Activated gamma-delta T cell (primary cell): ENCODE measurements at regions not wholly inside any gene's neighbourhood (a gene's known extent, or its start where the extent isn't known, plus 50 kb on each side); places are given as distances from the start of the nearest gene placed in this dataset.
"Not testable (repeated sequence)": the region's sequence is repeated elsewhere in the genome, so short reads cannot be mapped to it uniquely, and the experiment has no call there.

Experiments used
- DNase-seq: peaks from one replicate; lab custom pipeline; 2025; lab: John Stamatoyannopoulos, UW

DNA sequence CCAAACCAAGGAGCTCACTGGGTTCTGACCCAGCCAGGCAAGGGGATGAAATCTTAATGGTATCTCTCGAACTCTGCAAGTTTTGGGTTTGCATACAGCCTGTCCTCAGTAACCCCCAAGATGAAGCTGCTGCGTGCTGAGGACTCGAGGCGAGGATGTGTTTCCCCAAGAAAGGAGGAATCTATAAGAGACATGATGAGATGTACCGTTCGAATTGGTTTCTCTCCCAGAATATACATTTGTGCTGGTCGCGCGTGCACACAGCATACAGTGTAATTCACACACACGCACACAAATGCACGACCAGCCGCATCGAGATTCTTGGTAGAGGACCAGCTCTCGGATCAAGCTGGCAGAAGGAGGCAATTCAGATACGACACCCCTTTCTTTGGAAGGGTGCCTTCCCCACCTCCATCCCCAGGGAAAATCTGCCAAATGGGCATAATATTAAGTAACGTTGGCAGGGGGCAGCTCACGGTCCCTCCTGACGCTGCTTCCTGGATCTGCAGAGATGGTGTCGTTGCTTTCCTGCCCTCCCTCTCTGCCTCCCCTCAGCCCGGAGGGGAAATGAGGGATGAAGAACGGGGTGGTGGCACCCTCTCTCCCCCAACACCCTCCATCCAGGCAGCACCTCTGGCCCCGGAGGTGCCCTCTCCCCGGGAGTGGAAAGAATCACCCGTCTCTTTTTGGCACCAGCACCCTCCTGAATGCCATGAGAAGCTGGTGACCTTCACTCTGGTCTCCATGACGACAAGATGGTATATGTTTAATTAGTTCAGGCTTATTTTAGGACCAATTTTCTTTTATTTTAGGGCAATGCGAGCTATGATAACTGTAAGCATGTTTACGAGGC is 310.2 kb downstream of the ZNF536 start:
- no peak for DNase-seq

DNA sequence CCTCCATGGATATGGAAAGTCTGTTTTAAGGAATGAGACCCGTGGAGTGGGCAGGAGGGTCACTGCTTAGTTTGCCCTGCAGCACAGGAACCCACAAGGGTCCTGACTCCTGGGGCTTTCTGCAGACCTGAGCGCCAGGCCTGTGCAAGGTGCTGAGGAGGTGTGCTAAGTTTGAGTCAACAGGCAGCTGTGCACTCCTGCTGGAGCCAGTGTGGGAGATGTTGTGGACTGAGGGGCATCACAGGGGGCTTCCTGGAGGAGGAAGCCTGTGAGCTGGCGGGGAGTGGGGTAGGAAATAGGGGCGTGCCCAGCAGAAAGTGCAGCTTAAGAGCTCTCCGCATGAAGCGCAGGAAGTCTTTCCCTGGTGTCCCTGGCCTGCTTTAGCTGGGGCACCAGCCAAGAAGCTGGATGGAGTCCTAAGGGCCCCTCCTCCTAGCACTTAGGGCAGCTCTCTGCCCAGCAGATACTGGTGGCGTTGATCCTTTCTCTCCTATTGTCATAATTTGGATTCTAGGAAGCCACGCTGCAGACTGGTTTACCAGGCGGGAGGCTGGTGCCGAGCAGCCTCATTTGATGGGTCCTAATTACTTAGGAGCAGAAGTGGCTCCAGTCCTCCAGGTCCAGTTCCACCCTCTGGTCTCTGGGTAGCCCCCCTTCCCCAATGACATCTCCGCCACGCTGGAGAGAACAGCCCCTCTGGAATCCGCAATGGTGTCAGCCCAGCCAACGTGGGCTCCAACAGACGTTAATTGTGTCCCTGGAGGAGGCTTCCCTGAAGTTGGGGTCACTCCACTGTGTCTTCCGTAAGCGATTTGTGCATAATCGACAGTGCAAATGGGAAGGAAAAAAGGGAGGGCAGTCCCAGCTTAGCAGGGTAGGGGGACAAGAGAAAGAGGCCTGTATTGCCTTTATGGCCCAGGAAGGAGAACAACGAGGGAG is 309.2 kb downstream of the ZNF536 start:
- DNase-seq: no peak

DNA sequence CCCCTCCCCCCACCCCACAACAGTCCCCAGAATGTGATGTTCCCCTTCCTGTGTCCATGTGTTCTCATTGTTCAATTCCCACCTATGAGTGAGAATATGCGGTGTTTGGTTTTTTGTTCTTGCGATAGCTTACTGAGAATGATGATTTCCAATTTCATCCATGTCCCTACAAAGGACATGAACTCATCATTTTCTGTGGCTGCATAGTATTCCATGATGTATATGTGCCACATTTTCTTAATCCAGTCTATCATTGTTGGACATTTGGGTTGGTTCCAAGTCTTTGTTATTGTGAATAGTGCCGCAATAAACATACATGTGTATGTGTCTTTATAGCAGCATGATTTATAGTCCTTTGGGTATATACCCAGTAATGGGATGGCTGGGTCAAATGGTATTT is 308.2 kb downstream of the ZNF536 start:
- DNase-seq: not testable (repeated sequence)

DNA sequence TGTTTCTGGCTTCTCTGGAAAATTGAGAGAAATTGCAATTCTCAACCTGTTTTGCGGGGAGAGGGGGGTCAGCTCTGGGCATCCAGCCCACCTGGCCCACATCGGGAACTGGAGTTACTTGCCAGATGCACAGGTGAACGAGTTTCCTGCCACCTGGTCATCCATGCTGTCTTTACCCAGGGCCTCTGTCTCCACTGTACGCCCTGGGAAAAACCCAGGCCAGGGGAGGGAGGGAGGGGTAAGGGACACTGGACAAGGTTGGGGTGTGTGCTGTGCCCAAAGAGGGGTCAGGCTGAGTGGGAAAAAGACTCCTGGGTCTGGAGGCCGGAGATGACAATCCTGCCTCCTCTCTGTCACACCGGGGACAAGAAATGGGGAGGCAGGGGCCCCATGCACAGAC is 307.6 kb downstream of the ZNF536 start:
- no peak for DNase-seq

DNA sequence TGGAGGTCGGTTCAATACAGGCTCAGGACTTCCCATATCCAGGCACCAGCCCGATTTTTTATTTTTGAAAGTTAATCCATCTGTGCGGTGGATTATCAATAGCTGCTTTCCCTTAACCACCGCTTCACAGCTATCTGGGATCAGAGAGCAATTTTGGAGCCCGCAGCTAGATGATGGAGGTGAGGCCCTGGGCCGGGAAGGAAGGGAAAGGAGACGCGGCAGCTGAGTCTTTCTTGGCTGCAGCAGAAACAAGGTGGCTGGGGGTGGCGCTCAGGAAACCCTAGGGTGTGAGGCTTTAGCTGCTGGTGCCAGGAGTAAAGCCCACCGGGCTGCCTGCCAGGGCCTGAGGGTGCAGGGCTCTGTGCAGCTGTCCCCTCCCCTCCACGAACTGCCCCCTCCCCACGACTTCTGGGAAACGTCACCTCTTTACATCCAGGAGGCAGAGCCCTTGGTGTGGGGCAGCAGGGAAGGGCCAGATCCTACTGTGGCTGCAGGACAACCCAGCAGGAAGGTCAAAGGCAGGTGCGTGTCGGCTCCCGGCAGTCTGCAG is 307.0 kb downstream of the ZNF536 start:
- no peak for DNase-seq

DNA sequence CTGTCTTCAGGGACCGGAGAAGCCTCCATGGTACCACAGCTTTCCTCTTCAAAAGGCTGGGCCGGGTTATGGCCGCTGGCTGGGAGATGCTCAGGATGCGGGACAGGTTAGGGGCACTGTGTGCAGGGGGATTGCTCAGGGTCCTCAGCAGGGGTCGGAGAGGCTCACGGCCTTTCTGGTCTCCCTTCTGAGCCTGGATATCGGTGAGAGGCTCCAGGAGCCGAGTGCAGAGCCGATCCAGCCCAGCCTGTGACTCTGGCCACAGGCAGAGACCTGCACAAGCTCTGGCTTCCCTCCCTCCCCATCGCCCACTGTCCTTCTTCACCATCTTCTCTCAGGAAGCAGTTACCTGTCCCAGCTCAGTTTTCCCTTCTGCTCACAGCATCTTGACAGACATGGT is 306.0 kb downstream of the ZNF536 start:
- no peak for DNase-seq

DNA sequence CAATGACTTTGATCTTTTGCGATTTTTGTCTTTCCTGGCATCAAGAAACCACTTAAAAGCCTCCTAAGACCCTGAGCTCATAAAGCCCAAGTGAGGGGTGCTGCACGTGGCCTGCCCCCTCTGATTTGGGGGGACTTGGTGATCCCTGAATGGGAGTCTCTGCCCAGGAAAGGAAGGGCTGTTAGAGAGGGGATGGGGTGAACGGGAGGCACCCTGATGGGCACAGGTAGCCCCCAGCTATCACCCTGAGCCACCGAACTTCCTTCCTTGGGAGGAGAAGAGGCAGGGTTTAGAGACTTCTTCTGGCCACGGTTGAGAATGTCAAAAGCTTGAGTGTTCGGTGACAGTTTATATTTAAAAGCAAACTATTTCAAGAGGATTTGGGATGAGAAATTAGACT is 305.5 kb downstream of the ZNF536 start:
- DNase-seq: no peak

DNA sequence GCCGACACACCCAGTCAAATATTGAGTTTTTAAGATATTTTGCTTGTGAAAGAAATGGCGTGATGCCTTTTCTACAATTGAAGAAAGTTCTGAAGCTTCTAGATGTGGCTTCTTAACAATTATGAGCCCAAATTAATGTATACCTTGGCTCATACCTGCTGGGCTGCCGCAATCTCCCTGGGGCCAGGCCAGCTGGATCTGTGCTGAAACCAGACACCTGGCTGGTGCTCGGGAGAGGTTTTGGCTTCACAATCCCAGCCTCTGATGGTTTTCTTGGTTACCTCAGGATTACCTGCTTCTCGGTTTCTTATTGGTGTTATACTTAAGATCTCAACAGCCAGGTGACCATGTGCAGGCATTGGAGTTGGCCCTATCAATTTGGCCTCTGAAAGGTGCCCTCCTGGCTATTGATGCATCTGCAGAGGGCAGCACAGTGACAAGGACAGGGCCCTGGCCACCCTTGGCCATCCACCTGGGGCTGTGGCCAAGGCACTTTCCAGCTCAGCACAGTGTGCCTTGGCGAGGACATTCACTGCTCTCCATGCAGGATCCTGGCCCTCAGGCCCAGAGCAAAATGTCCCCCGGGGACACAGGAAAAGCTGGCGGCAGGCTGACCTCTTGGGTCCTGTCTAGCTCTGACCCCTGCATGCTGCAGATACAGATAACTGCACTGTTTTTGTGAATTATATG is 305.0 kb downstream of the ZNF536 start:
- DNase-seq: no peak

DNA sequence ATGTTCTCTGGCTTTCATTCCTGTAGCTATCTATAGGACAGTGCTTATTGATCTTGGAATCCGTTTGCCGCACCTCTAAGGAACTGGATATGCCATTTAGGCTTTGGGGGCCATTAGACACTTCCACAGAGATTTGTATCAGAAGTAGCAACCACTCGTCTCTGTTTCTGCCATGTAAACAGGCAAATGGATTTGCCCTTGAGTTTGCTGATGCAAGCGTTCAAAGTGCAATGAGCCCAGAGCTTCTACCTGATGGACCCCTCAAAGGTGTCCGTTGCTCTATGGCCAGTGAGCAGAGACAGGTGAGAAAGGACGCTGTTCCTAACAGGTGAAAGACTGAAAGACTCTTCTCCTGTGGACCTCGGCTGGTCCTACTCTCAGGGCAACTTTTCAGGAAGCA is 302.9 kb downstream of the ZNF536 start:
- no peak for DNase-seq

DNA sequence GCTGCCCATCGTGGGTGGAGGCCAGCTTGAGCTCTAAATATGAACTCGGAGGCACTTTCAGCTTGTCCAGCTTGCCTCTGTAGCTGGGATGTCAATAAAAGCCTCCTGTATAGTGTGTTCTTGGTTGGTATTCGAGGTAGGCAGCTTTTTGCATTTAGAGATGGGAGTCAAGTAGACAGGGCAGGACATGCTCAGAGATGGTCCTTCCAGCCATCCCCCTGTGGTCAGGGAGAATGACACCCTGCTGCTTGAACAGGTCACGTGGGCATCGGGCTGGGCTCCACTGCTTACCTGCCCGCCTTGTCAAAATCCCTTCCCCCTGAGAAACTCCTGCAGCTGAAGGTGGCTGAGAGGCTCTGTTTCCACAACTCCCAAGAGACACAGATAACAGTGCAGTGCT is 302.5 kb downstream of the ZNF536 start:
- no peak for DNase-seq

DNA sequence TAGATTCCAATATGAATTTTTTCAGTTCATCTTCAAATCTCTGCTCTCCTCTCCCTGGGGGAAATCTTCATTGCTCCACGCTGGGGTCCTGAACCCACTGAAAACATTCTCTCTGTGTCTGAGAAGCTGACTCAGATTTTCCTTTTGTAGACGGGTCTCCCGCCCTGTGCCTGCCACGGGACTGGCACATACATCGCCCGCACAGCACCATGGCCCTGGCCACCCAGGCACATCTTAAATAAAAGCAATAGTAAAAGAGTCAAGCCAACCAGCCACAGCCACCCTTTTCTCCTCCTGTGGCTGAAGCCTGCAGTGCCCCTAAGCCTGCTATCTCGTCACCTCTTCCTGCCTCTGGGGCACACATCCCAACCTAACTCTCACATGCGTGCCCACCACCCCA is 301.2 kb downstream of the ZNF536 start:
- DNase-seq: no peak

DNA sequence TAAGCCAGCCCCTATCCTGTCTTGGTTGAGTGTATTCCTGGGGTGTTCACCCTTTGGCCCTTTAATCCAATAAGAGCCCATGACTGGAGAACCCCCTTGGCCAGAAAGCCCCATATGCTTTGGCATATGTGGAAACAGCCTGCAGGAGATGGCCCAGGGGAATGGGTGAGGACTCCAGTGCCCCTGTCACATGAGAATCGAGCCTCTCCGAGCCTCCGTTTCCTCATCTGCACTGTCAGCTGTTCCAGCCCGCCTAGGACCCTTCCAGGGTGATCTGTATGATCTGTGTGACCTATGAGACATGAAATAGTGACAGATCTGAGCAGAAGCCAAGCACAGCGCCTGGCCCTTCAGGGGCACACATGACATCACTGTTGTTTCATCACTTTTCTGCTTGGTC is 300.7 kb downstream of the ZNF536 start:
- DNase-seq: no peak

DNA sequence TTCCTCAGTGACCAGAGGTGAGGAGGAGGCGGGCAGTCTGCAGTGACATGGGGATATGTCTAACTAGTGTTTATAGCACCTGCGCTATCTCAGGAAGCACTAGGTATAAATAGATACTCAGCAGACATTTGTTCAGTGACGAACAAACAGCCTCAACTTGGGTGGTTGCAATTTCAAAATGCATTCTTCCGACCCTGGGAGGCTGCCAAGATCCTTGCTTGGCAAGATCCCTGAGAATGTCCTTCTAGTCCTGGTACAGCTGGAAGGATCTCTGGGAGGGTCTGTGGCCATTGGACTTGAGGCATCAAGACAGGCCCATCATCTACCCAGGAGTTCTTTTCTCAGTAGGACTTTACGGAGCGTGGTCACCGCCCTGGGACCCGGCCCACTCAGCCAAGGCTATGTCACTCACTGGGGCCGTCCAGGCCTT is 299.5 kb downstream of the ZNF536 start:
- no peak for DNase-seq

DNA sequence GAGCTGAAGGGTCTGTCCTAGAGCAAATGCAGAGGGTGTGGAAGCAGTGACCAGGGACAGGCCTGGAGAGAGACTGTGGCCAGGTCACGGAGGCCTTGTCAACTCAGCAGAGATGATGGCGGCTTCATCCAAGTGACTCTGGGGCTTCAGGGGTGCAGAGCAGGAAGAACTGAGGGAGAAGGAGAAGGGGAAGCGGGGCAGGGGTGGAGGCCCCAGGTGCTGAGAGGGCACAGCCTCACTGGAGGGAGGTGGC is 299.1 kb downstream of the ZNF536 start:
- DNase-seq: no peak

DNA sequence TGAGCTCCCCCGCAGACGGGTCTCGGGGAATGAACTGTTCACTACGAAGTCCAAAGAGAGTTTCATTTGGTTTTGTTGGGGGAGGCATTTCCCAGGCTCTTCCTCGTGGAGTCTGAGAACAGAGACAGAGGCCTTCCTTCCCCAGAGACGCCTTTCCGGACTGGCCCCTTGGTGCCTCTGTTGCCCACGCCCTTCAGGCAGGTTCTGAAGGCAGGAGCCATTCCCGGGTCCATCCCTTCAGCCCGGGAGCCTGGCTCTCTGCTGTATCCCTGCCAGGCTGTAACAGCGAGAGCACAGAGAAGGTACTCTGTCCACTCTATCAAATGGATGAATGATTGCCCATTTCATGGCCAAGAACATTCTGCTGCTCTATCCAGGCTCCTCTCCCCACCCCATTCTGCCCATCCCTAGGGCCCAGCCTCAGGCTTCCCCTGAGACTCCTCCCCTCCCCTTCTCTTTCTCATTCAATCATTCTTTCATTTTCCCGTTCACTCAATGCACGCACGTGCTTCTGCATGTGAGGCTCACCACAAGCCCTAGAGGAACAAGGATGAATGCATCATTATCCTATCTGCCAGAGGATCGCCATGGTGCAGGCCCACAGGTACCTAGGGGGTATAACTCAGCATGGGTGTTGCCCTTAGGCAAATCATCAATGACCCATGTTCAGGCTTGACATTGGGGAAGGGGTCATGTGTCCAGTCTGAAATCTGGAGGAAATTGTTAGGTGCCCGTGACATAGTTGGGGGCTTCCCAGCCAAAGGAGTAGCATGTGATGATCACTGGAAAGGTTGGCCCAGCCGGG is 298.6 kb downstream of the ZNF536 start:
- DNase-seq: no peak

DNA sequence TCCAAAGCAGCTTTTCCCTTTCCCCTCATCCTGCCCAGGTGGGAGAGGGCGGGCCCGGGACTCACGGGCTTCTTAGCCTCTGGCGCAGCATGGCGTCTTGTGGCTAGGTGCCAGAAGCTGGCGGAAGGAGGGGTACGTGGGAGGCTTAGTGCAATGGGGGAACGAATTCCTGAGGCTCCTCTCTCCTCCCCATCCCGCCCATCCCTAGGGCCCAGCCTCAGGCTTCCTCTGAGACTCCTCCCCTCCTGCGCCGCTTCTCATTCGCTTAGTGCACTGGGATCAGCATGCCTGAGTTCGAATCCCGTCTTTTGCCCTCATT is 297.8 kb downstream of the ZNF536 start:
- no peak for DNase-seq

DNA sequence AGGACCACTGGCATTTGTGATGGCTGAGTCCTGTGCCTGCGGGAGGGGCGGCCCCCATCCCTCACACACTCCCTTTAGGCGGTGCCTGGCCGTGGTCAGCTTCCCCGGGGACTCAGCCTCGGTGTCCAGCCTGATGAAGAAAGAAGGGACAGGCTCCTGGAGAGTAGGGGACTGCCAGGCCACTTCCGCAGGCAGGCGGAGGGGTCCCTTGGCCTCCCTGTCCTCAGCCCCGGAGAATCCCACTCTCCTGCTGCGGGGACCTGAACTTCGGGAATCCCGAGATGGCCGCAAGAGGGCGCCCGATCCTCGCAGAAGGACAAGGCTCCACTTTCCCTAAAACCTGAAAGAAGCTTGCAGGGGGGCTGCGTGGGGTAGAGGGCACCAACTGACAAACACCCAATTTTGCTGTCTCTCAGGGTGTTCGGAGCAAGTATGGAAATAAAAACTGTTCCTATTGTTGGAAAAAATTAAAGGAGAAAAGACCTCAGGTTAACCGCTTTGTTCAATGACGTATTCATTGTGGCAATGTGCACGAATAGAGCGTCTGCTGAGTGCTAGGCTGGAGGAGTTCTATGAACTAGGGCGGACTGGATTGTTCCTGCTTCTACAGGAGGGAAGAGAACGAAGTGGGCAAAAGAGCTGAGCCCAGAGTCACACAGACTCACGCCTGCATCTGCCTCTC is 297.3 kb downstream of the ZNF536 start:
- no peak for DNase-seq

DNA sequence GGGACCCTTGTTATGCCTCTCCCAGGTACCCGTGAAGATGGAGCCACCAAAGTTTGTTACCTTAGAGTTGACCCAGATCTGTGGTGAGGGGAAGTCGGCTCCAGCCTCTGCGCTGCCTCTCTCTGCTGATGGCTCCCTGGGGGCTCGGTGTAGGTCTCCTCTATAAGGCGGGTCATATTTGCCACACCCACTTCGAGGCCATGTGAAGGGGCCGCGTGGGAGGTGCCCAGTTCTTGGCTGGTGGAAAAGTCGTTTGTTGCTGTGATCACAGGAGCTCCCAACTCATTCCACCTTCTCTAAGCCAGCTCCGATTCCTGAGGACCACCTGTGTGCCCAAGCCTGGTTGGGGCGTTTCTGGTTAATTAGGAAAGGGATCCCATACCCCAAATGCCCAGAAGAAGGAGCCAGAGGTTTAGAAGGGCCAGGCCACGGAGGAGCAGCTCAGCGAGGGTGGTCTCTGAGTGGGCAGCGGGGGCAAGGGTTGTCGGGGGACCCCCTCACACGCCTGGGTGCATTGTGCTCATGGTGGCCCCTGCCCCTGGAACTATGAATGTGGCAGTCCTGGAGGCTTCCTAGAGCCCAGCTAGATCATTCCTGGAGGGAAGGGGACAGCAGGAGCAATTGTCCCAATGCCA is 296.5 kb downstream of the ZNF536 start:
- DNase-seq: no peak

DNA sequence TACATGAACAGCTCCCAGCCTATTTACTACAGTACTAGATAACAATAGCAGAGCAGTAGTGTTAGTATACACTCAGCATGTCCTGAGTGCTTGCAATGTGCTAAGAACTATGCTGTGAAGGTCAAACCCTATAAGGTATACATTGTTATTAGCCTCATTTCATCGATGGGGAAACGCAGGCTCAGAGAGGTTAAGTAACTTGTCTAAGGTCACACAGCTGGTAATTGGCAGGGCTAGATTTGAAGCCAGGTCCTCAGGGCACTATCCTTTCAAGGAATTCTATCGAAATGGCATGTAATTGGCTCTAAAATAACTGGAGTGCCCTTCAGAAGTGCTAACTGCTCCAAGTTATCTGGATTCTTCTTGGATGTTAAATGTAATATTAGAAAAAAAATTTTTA is 295.6 kb downstream of the ZNF536 start:
- no peak for DNase-seq

DNA sequence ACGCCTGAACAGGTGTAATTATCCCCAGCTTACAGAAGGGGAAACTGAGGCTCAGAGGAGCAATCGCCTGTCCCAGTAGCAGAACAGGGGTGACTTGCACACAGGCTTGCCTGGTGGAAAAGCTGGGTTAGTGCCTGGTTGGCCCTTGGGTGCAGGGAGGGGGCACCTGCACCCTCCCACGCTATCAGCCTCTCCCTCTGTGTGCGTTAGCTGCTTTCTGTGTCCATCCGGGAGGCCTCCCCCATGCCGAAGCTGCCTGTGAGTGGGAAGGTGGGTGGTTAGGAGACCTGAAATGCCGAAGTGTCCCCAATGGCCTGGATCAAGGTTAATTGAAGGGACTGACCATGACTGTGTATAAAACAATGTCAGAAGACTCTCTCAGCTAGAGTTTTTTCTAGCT is 295.0 kb downstream of the ZNF536 start:
- DNase-seq: no peak
